Upper lobe of right lung (tissue), 1 donor: ENCODE measurements at regions not wholly inside any gene's neighbourhood (a gene's known extent, or its start where the extent isn't known, plus 50 kb on each side); places are given as distances from the start of the nearest gene placed in this dataset.
A peak's percentile ranks its signal among the peaks of the same experiment; 100 is the strongest.
"Not testable (repeated sequence)": the region's sequence is repeated elsewhere in the genome, so short reads cannot be mapped to it uniquely, and the experiment has no call there.

Experiments
- ATAC-seq: fragments of 200-7000 bp; cut with Tn5 transposase; one replicate; pipeline ENCODE4 v1.9.1; 2020; ENCODE audit warnings: mild to moderate bottlenecking, moderate library complexity
- DNase-seq: peaks from one replicate; pipeline ENCODE4 v3.0.0-alpha.2; 2020
- H3K27ac ChIP-seq: fragments of 200-600 bp; one replicate; pipeline ENCODE4 v1.8.0; 2022
- H3K27me3 ChIP-seq: fragments of 200-600 bp; one replicate; pipeline ENCODE4 v1.8.0; 2022; ENCODE audit warnings: mild to moderate bottlenecking
- H3K36me3 ChIP-seq: fragments of 200-600 bp; one replicate; pipeline ENCODE4 v1.8.0; 2022
- H3K4me1 ChIP-seq: fragments of 200-600 bp; one replicate; pipeline ENCODE4 v1.8.0; 2022
- H3K4me3 ChIP-seq: fragments of 200-600 bp; one replicate; pipeline ENCODE4 v1.8.0; 2022; ENCODE audit warnings: mild to moderate bottlenecking
- H3K9me3 ChIP-seq: fragments of 200-600 bp; one replicate; pipeline ENCODE4 v1.8.0; 2022
- CTCF ChIP-seq: fragments of 200-600 bp; IDR thresholded peaks from one replicate; pipeline ENCODE4 v1.8.0; 2022; ENCODE audit warnings: antibody characterized with exemption
- intact Hi-C: fragments of 100-400 bp; cut with DNase I; formaldehyde crosslinking; loops from one replicate; pipeline ENCODE4 v1.11.0; 2022
- donor health status: DM: no; HTN: yes; CAD: no; lungs with severe emphysema.

DNA sequence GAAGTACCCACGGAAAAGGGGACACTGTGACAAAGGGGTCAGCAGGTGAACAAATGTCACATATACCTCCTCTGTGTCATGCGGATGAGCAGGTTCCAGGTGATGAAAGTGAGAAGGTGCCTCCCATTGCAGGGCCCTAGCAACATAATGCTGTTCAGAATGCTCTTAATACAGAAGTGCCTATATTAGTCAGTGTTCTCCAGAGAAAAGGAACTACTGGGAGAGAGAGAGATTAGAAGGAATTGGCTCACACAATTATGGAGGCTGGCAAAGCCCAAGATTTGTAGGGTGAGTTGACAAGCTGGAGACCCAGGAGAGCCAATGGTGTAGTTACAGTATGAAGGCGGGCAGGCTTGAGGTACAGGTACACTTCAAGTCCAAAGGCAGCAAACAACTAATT lies 98.1 kb upstream of the CDC42EP3 start:
- Histone ChIP-seq H3K4me1 (peaks cover 41% of the 10 kb centered on the region), H3K27me3 (no peaks in the 10 kb centered on the region), H3K36me3 (no peaks in the 10 kb centered on the region), H3K27ac (peak overlapping the region; percentile 73), H3K9me3 (no peaks in the 10 kb centered on the region), H3K4me3 (no peak overlapping the region)
- intact Hi-C loops: no loop called here
- DNase-seq: no peak
- no peak for TF ChIP-seq CTCF
- ATAC-seq: peak; percentile 16

- Histone ChIP-seq H3K4me3 (no peak overlapping the region), H3K27me3 (no peaks in the 10 kb centered on the region), H3K9me3 (no peaks in the 10 kb centered on the region), H3K27ac (no peak overlapping the region), H3K36me3 (no peaks in the 10 kb centered on the region), H3K4me1 (peaks cover 38% of the 10 kb centered on the region)
- DNase-seq: no peak
- intact Hi-C loops: no loop called here
- no peak for ATAC-seq
- TF ChIP-seq CTCF: no peak
These were observed 99.4 kb upstream of the CDC42EP3 start for GRCh38 chr2:37770797-37771196.

GRCh38 chr2:37771600-37772088 lies 100.2 kb upstream of the CDC42EP3 start:
- no peak for TF ChIP-seq CTCF
- no peaks in the 10 kb centered on the region for H3K36me3 ChIP-seq
- no peak overlapping the region for H3K27ac ChIP-seq
- DNase-seq (no peak), ATAC-seq (no peak)
- H3K9me3 ChIP-seq: no peaks in the 10 kb centered on the region
- no peaks in the 10 kb centered on the region for H3K27me3 ChIP-seq
- H3K4me1 ChIP-seq: peaks cover 29% of the 10 kb centered on the region
- intact Hi-C loops: no loop called here
- no peak overlapping the region for H3K4me3 ChIP-seq

DNA sequence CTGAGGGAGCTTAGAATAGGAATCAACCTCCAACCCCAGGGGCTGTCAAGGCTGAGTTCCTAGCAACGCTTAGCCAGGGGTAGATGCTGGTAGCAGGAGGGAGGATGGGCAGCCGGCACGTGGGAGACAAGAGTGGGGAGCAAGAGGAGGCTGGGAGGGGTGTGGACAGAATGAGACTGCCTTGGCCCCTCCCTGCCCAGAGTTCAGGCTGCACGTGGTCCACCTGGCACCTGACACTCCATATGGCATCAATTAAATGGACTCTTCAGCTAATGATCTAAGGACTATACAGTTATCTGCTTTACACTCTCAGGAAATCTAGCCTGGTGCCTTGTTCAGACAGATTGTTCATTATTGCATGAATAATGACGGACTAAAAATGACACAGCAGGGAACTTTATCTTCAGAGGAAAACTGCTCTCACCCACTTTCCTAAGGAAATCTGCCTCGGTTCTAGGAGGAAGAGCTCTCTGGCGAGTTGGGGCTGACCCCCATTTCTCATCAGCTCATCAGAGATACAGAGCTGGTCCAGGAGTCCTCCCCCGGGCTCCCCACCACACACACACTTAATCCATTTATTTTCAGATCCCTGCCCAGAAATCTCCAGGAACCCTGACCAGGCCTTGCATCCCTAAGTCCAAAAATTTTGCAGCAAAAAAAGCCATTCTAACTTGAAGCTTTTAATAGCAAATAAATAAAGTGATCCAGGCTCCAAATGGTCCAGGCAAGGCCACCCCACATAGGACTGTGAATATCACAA lies 102.1 kb upstream of the CDC42EP3 start:
- H3K9me3 ChIP-seq: no peaks in the 10 kb centered on the region
- intact Hi-C loops: no loop called here
- no peaks in the 10 kb centered on the region for H3K36me3 ChIP-seq
- H3K27me3 ChIP-seq: no peaks in the 10 kb centered on the region
- no peak overlapping the region for H3K27ac ChIP-seq
- DNase-seq (no peak), ATAC-seq (no peak)
- no peak overlapping the region for H3K4me3 ChIP-seq
- TF ChIP-seq CTCF: no peak
- H3K4me1 ChIP-seq: peaks cover 13% of the 10 kb centered on the region

GRCh38 chr2:37774171-37774944 lies 102.9 kb upstream of the CDC42EP3 start:
- ATAC-seq, H3K27me3 ChIP-seq, DNase-seq, H3K36me3 ChIP-seq, H3K9me3 ChIP-seq, H3K4me1 ChIP-seq, H3K27ac ChIP-seq, intact Hi-C loops, H3K4me3 ChIP-seq: not testable (repeated sequence)
